GM12878 (cell line): ENCODE measurements at regions not wholly inside any gene's neighbourhood (a gene's known extent, or its start where the extent isn't known, plus 50 kb on each side); places are given as distances from the start of the nearest gene placed in this dataset.

Source experiments
- ATAC-seq: fragments of 200-7000 bp; cut with Tn5 transposase; 3 replicates; pipeline ENCODE4 v1.9.1; 2020; ENCODE audit warnings: mild to moderate bottlenecking, moderate library complexity
- BruUV-seq: library from RNA; stranded (reverse); fragments of 400-500 nt; replicated peaks from 2 replicates; lab custom pipeline; 2021; lab: Mats Ljungman, UMichigan
- CTCF ChIA-PET: fragments of 300-600 bp; sonication (Branson Sonifier 250); formaldehyde crosslinking; extraction: SDS; loops from one replicate; lab custom pipeline; 2021; ENCODE audit warnings: inconsistent platforms; lab: Yijun Ruan, JAX
- POLR2A ChIA-PET: fragments of 350-600 bp; formaldehyde crosslinking; extraction: SDS; loops from one replicate; lab custom pipeline; 2021; ENCODE audit warnings: inconsistent platforms; lab: Charles Lee
- RAD21 ChIA-PET: fragments of 300-600 bp; sonication (Branson Sonifier 250); formaldehyde crosslinking; loops from one replicate; lab custom pipeline; 2023; ENCODE audit warnings: antibody characterized with exemption; ENCODE audit not compliant: unreplicated experiment; lab: Charles Lee
- SMC1A ChIA-PET: fragments of 300-600 bp; sonication (Branson Sonifier 250); formaldehyde crosslinking; loops from one replicate; lab custom pipeline; 2023; ENCODE audit not compliant: unreplicated experiment, uncharacterized antibody; lab: Charles Lee
- DNase-seq: peaks from one replicate; pipeline ENCODE4 v3.0.0-alpha.2; 2011; ENCODE audit warnings: low read depth, low spot score
- FAIRE-seq: peaks from 3 replicates; lab custom pipeline; 2011; peaks lifted over from hg19 to GRCh38; lab: Jason Lieb, UNC
- H2AFZ ChIP-seq: 2 replicates; pipeline ENCODE4 v1.6.0; 2011; ENCODE audit warnings: low read depth, low read length, control low read depth; ENCODE audit not compliant: control insufficient read depth
- H3K27ac ChIP-seq: 2 replicates; pipeline ENCODE4 v1.5.1; 2011; ENCODE audit warnings: control low read depth; ENCODE audit not compliant: control insufficient read depth, insufficient read depth
- H3K27me3 ChIP-seq, 2 experiments: replicated peaks in 1 of 2; 2 replicates each; pipeline versions ENCODE4 v1.6.0 to v1.6.1; 2011; ENCODE audit warnings: low read length in 1 of 2; ENCODE audit not compliant: control insufficient read depth in 2 of 2, insufficient read depth in 2 of 2
- H3K36me3 ChIP-seq, 2 experiments: 2 replicates each; pipeline ENCODE4 v1.5.1; 2011; ENCODE audit warnings: low read length in 1 of 2; ENCODE audit not compliant: control insufficient read depth in 2 of 2, insufficient read depth in 2 of 2
- H3K4me1 ChIP-seq: 2 replicates; pipeline ENCODE4 v1.6.1; 2011; ENCODE audit warnings: mild to moderate bottlenecking, low read length, moderate library complexity, mixed read lengths; ENCODE audit not compliant: control insufficient read depth, insufficient read depth
- H3K4me2 ChIP-seq: 2 replicates; pipeline ENCODE4 v1.6.0; 2011; ENCODE audit warnings: control low read depth; ENCODE audit not compliant: control insufficient read depth, insufficient read depth
- H3K4me3 ChIP-seq: fragments of 200-600 bp; sonication (generic); 2 replicates; pipeline ENCODE4 v1.5.1; 2016
- H3K79me2 ChIP-seq: 2 replicates; pipeline ENCODE4 v1.6.0; 2011; ENCODE audit warnings: low read length; ENCODE audit not compliant: control insufficient read depth, insufficient read depth
- H3K9ac ChIP-seq: 2 replicates; pipeline ENCODE4 v1.8.0; 2011; ENCODE audit warnings: low read length, control low read depth, mixed read lengths; ENCODE audit not compliant: control insufficient read depth, insufficient read depth
- H3K9me3 ChIP-seq: replicated peaks from 3 replicates; pipeline ENCODE4 v1.5.1; 2011; ENCODE audit warnings: mild to moderate bottlenecking, low read length; ENCODE audit not compliant: control insufficient read depth, insufficient read depth
- H4K20me1 ChIP-seq: 2 replicates; pipeline ENCODE4 v1.6.0; 2011; ENCODE audit not compliant: control insufficient read depth, insufficient read depth
- ATF3 ChIP-seq: IDR thresholded peaks from 2 replicates; pipeline ENCODE4 v1.6.1; 2011; ENCODE audit warnings: low read depth, mild to moderate bottlenecking, low read length, moderate library complexity, borderline replicate concordance; ENCODE audit errors: extremely low read depth
- BHLHE40 ChIP-seq, 2 experiments: fragments of 450-650 bp in 1 of 2; IDR thresholded peaks; 2 replicates each; pipeline ENCODE4 v1.6.1; 2011 to 2017; ENCODE audit warnings: low read depth in 2 of 2, borderline replicate concordance in 1 of 2, improper control_type of control experiment in 1 of 2, low read length in 1 of 2, mild to moderate bottlenecking in 1 of 2
- CEBPB ChIP-seq, 2 experiments: fragments of 150-350 bp in 1 of 2; IDR thresholded peaks; 2 replicates each; pipeline ENCODE4 v1.6.1; 2012 to 2014; ENCODE audit warnings: low read depth in 2 of 2, low read length in 2 of 2, borderline replicate concordance in 1 of 2, inconsistent platforms in 1 of 2
- CHD1 ChIP-seq: IDR thresholded peaks from 2 replicates; pipeline ENCODE4 v1.6.1; 2012; ENCODE audit warnings: low read depth, low read length, improper control_type of control experiment
- ELK1 ChIP-seq: IDR thresholded peaks from 2 replicates; pipeline ENCODE4 v1.6.1; 2012; ENCODE audit warnings: low read depth, low read length, improper control_type of control experiment
- GABPA ChIP-seq: IDR thresholded peaks from 2 replicates; pipeline ENCODE4 v1.6.1; 2014; ENCODE audit warnings: antibody characterized with exemption, low read depth, mild to moderate bottlenecking, inconsistent platforms
- KLF5 ChIP-seq: fragments of 450-650 bp; IDR thresholded peaks from 2 replicates; pipeline ENCODE4 v1.6.1; 2014; ENCODE audit warnings: mild to moderate bottlenecking; ENCODE audit not compliant: partially characterized antibody
- NRF1 ChIP-seq: conservative IDR thresholded peaks from 2 replicates; pipeline ENCODE4 v1.6.1; 2011; ENCODE audit warnings: mild to moderate bottlenecking, low read depth, low read length, improper control_type of control experiment
- RAD51 ChIP-seq: fragments of 450-650 bp; IDR thresholded peaks from 2 replicates; pipeline ENCODE4 v1.6.1; 2016; ENCODE audit warnings: moderate library complexity, mild to moderate bottlenecking, inconsistent platforms
- RUNX3 ChIP-seq: IDR thresholded peaks from 2 replicates; pipeline ENCODE4 v1.6.1; 2012; ENCODE audit warnings: low read length, inconsistent platforms
- TARDBP ChIP-seq: IDR thresholded peaks from 2 replicates; pipeline ENCODE4 v1.6.1; 2016; ENCODE audit warnings: borderline replicate concordance
- YBX1 ChIP-seq: fragments of 450-650 bp; IDR thresholded peaks from 2 replicates; pipeline ENCODE4 v1.6.1; 2016; ENCODE audit warnings: antibody characterized with exemption
- YY1 ChIP-seq: IDR thresholded peaks from 2 replicates; pipeline ENCODE4 v1.6.1; 2011; ENCODE audit warnings: low read depth, mild to moderate bottlenecking, low read length
- ZBED1 ChIP-seq: IDR thresholded peaks from 2 replicates; pipeline ENCODE4 v1.6.1; 2016; ENCODE audit warnings: borderline replicate concordance
- WGBS: methylation state at CpG from one replicate; pipeline ENCODE4 v1.1.6; 2016; ENCODE audit warnings: low lambda C conversion rate; ENCODE audit not compliant: insufficient replicate concordance, insufficient coverage; ENCODE audit errors: missing lambda C conversion rate; 5-methylcytosine and 5-hydroxymethylcytosine counted together
- in situ Hi-C: fragments of 300-500 bp; cut with MboI; formaldehyde crosslinking; loops from 9 replicates; pipeline ENCODE4 v1.14.3; 2018; ENCODE audit warnings: mixed read lengths
- intact Hi-C: fragments of 100-400 bp; cut with micrococcal nuclease; formaldehyde crosslinking; loops from one replicate; pipeline ENCODE4 v1.14.2; 2022; ENCODE audit not compliant: unreplicated experiment
- TF ChIP-seq, protein P1 (sequence below): fragments of 450-650 bp; IDR thresholded peaks from 2 replicates; pipeline ENCODE4 v1.6.1; 2017; ENCODE audit warnings: borderline replicate concordance

GRCh38 chr17:53655591-53655990 is 167.1 kb upstream of the KIF2B start:
- no peaks in the 10 kb centered on the region for H3K36me3 ChIP-seq
- H3K27me3 ChIP-seq = no peaks in the 10 kb centered on the region
- ChIA-PET POLR2A (no interaction called here), SMC1A (interaction anchor here (0.8 kb wide), 1 partner anchor 30 kb away, joined by 4 read pairs; no protein-coding TSS in a partner anchor), RAD21 (no interaction called here), CTCF (no interaction called here)
- TF ChIP-seq RUNX3 = no peak
- no peak for TF ChIP-seq KLF5
- no peak for TF ChIP-seq ELK1
- TF ChIP-seq CEBPB (IDR thresholded peaks at IDR 0.05; ENCODE audit: borderline replicate concordance in 1 of 2, low read depth in 2 of 2, low read length in 2 of 2) = no peak
- TF ChIP-seq NRF1 = no peak
- no peak for TF ChIP-seq RAD51
- H3K9ac ChIP-seq = no peak overlapping the region
- H3K9me3 ChIP-seq = no peaks in the 10 kb centered on the region; the same call in 2 of the 3 replicates
- no peaks in the 10 kb centered on the region for H3K4me1 ChIP-seq
- DNase-seq (no peak), ATAC-seq (no peak), FAIRE-seq (no peak)
- intact Hi-C loops = no loop called here
- H3K4me3 ChIP-seq = no peak overlapping the region
- 0% methylated on average over 1 of the region's 1 CpG for WGBS
- BruUV-seq = no TSS peak
- no peaks in the 10 kb centered on the region for H4K20me1 ChIP-seq
- no peak overlapping the region for H2AFZ ChIP-seq
- in situ Hi-C loops = no loop called here
- no peak overlapping the region for H3K27ac ChIP-seq
- H3K4me2 ChIP-seq = no peak overlapping the region
- H3K79me2 ChIP-seq = no peaks in the 10 kb centered on the region

DNA sequence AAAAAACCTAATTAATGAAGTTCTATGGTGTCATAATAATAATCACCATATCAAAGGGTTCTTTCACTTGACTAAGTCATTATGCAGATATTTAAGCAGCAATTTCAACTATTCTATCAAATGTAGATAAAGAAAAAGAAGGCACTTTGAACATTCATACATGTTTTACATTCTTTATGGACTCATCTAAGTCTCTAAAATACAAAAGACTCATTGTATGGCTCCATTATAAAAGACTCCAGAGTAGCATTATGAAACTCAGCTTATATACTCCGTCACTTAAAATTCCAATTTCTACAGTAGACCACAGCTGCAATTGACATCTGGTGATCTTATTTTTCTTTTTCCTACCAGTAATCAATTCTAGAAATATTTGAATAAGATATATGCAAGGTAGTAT is 173.5 kb upstream of the KIF2B start:
- Histone ChIP-seq H3K79me2 (no peaks in the 10 kb centered on the region), H4K20me1 (no peaks in the 10 kb centered on the region), H2AFZ (no peak overlapping the region), H3K4me3 (no peak overlapping the region), H3K27me3 (no peaks in the 10 kb centered on the region), H3K36me3 (no peaks in the 10 kb centered on the region), H3K9ac (no peak overlapping the region), H3K27ac (no peak overlapping the region), H3K9me3 (no peaks in the 10 kb centered on the region), H3K4me2 (no peak overlapping the region), H3K4me1 (no peaks in the 10 kb centered on the region)
- no TSS peak for BruUV-seq
- in situ Hi-C loops (no loop called here), intact Hi-C loops (no loop called here)
- ChIA-PET RAD21 (no interaction called here), CTCF (no interaction called here), SMC1A (no interaction called here), POLR2A (no interaction called here)
- no peak for DNase-seq
- ATAC-seq = no peak
- FAIRE-seq = no peak
- WGBS = 48% methylated on average over 1 of the region's 1 CpG
- TF ChIP-seq, protein P1, sequence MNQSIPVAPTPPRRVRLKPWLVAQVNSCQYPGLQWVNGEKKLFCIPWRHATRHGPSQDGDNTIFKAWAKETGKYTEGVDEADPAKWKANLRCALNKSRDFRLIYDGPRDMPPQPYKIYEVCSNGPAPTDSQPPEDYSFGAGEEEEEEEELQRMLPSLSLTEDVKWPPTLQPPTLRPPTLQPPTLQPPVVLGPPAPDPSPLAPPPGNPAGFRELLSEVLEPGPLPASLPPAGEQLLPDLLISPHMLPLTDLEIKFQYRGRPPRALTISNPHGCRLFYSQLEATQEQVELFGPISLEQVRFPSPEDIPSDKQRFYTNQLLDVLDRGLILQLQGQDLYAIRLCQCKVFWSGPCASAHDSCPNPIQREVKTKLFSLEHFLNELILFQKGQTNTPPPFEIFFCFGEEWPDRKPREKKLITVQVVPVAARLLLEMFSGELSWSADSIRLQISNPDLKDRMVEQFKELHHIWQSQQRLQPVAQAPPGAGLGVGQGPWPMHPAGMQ = no peak
- no peak for TF ChIP-seq CHD1
- no peak for TF ChIP-seq YBX1
- no peak for TF ChIP-seq YY1
- TF ChIP-seq TARDBP = no peak
- TF ChIP-seq GABPA = no peak
- no peak for TF ChIP-seq ZBED1
- TF ChIP-seq BHLHE40 (IDR thresholded peaks at IDR 0.05; ENCODE audit: borderline replicate concordance in 1 of 2, low read depth in 2 of 2, low read length in 1 of 2) = no peak
- TF ChIP-seq ATF3 = no peak
